ENCODE measurements at regions not wholly inside any gene's neighbourhood (a gene's known extent, or its start where the extent isn't known, plus 50 kb on each side); places are given as distances from the start of the nearest gene placed in this dataset.
"Not testable (repeated sequence)": the region's sequence is repeated elsewhere in the genome, so short reads cannot be mapped to it uniquely, and the experiment has no call there.

- TF ChIP-seq JUND (IDR thresholded peaks at IDR 0.05; ENCODE audit: low read depth) = no peak
- in situ Hi-C loops (cut with HindIII; ENCODE audit: low pct_unique_long_range_greater_than_20kb, low sequenced_read_pairs) = no loop called here
Observed at GRCh38 chr4:127357765-127358164, 275.0 kb upstream of the INTU start.

GRCh38 chr4:127362686-127363085 is 270.1 kb upstream of the INTU start:
- in situ Hi-C loops (cut with HindIII; ENCODE audit: low pct_unique_long_range_greater_than_20kb, low sequenced_read_pairs) = no loop called here

More at GRCh38 chr4:127357765-127358164, 275.0 kb upstream of the INTU start:
- no peak for DNase-seq (ENCODE audit: low read depth in 1 of 2, low spot score in 1 of 2)

GRCh38 chr4:127364397-127364796 is 268.4 kb upstream of the INTU start:
- no peak for DNase-seq (ENCODE audit: low read depth in 1 of 2, low spot score in 1 of 2)
- TF ChIP-seq JUND (IDR thresholded peaks at IDR 0.05; ENCODE audit: low read depth) = no peak
- in situ Hi-C loops (cut with HindIII; ENCODE audit: low pct_unique_long_range_greater_than_20kb, low sequenced_read_pairs) = no loop called here

More at GRCh38 chr4:127362686-127363085, 270.1 kb upstream of the INTU start:
- no peak for TF ChIP-seq JUND (IDR thresholded peaks at IDR 0.05; ENCODE audit: low read depth)
- no peak for DNase-seq (ENCODE audit: low read depth in 1 of 2, low spot score in 1 of 2)

GRCh38 chr4:127364911-127365310 is 267.8 kb upstream of the INTU start:
- in situ Hi-C loops (cut with HindIII; ENCODE audit: low pct_unique_long_range_greater_than_20kb, low sequenced_read_pairs) = no loop called here
- no peak for TF ChIP-seq JUND (IDR thresholded peaks at IDR 0.05; ENCODE audit: low read depth)
- no peak for DNase-seq (ENCODE audit: low read depth in 1 of 2, low spot score in 1 of 2)

- no peak for DNase-seq (ENCODE audit: low read depth in 1 of 2, low spot score in 1 of 2)
- no peak for TF ChIP-seq JUND (IDR thresholded peaks at IDR 0.05; ENCODE audit: low read depth)
- in situ Hi-C loops (cut with HindIII; ENCODE audit: low pct_unique_long_range_greater_than_20kb, low sequenced_read_pairs) = no loop called here
Observed at GRCh38 chr4:127370604-127371003, 262.2 kb upstream of the INTU start.

GRCh38 chr4:127379499-127379898 is 253.3 kb upstream of the INTU start:
- in situ Hi-C loops (cut with HindIII; ENCODE audit: low pct_unique_long_range_greater_than_20kb, low sequenced_read_pairs) = no loop called here
- TF ChIP-seq JUND (IDR thresholded peaks at IDR 0.05; ENCODE audit: low read depth) = no peak
- DNase-seq (ENCODE audit: low read depth in 1 of 2, low spot score in 1 of 2) = no peak

- DNase-seq (ENCODE audit: low read depth in 1 of 2, low spot score in 1 of 2); in situ Hi-C loops (cut with HindIII; ENCODE audit: low pct_unique_long_range_greater_than_20kb, low sequenced_read_pairs): not testable (repeated sequence)
Observed at GRCh38 chr4:127379948-127380347, 252.8 kb upstream of the INTU start.

GRCh38 chr4:127383666-127384065 is 249.1 kb upstream of the INTU start:
- no peak for TF ChIP-seq JUND (IDR thresholded peaks at IDR 0.05; ENCODE audit: low read depth)
- DNase-seq (ENCODE audit: low read depth in 1 of 2, low spot score in 1 of 2) = no peak
- in situ Hi-C loops (cut with HindIII; ENCODE audit: low pct_unique_long_range_greater_than_20kb, low sequenced_read_pairs) = no loop called here

- in situ Hi-C loops (cut with HindIII; ENCODE audit: low pct_unique_long_range_greater_than_20kb, low sequenced_read_pairs) = no loop called here
- DNase-seq (ENCODE audit: low read depth in 1 of 2, low spot score in 1 of 2) = no peak
- no peak for TF ChIP-seq JUND (IDR thresholded peaks at IDR 0.05; ENCODE audit: low read depth)
Observed at GRCh38 chr4:127394516-127394915, 238.2 kb upstream of the INTU start.

GRCh38 chr4:127400276-127400675 is 232.5 kb upstream of the INTU start:
- no peak for DNase-seq (ENCODE audit: low read depth in 1 of 2, low spot score in 1 of 2)
- in situ Hi-C loops (cut with HindIII; ENCODE audit: low pct_unique_long_range_greater_than_20kb, low sequenced_read_pairs) = no loop called here
- TF ChIP-seq JUND (IDR thresholded peaks at IDR 0.05; ENCODE audit: low read depth) = no peak

- no peak for TF ChIP-seq JUND (IDR thresholded peaks at IDR 0.05; ENCODE audit: low read depth)
- in situ Hi-C loops (cut with HindIII; ENCODE audit: low pct_unique_long_range_greater_than_20kb, low sequenced_read_pairs) = no loop called here
- DNase-seq (ENCODE audit: low read depth in 1 of 2, low spot score in 1 of 2) = peak; percentile 7 to 83
Observed at GRCh38 chr4:127400731-127401346, 231.9 kb upstream of the INTU start.

GRCh38 chr4:127403471-127404084 is 229.2 kb upstream of the INTU start:
- in situ Hi-C loops (cut with HindIII; ENCODE audit: low pct_unique_long_range_greater_than_20kb, low sequenced_read_pairs) = no loop called here
- no peak for TF ChIP-seq JUND (IDR thresholded peaks at IDR 0.05; ENCODE audit: low read depth)
- DNase-seq (ENCODE audit: low read depth in 1 of 2, low spot score in 1 of 2) = no peak

- TF ChIP-seq JUND (IDR thresholded peaks at IDR 0.05; ENCODE audit: low read depth) = no peak
- DNase-seq (ENCODE audit: low read depth in 1 of 2, low spot score in 1 of 2) = no peak
- in situ Hi-C loops (cut with HindIII; ENCODE audit: low pct_unique_long_range_greater_than_20kb, low sequenced_read_pairs) = no loop called here
Observed at GRCh38 chr4:127406187-127406586, 226.6 kb upstream of the INTU start.

GRCh38 chr4:127407572-127407971 is 225.2 kb upstream of the INTU start:
- in situ Hi-C loops (cut with HindIII; ENCODE audit: low pct_unique_long_range_greater_than_20kb, low sequenced_read_pairs) = not testable (repeated sequence)
- peak in 1 of 2 experiments; percentile 44 for DNase-seq (ENCODE audit: low read depth in 1 of 2, low spot score in 1 of 2)
